MM.1S (cell line): ENCODE measurements at regions not wholly inside any gene's neighbourhood (a gene's known extent, or its start where the extent isn't known, plus 50 kb on each side); places are given as distances from the start of the nearest gene placed in this dataset.

Experiments used
- DNase-seq: peaks from one replicate; pipeline ENCODE4 v3.0.0-alpha.2; 2015
- H2AFZ ChIP-seq: fragments of 300-600 bp; sonication (generic); 2 replicates; pipeline ENCODE4 v1.6.0; 2016; ENCODE audit warnings: antibody characterized with exemption, low read length
- H3F3A ChIP-seq: fragments of 300-600 bp; sonication (generic); 2 replicates; pipeline ENCODE4 v1.6.1; 2016; ENCODE audit warnings: mild to moderate bottlenecking, antibody characterized with exemption, low read length, moderate library complexity, mixed read lengths; ENCODE audit not compliant: insufficient read depth
- H3K27ac ChIP-seq: fragments of 300-600 bp; sonication (generic); 2 replicates; pipeline ENCODE4 v1.5.1; 2016; ENCODE audit warnings: mild to moderate bottlenecking, low read length
- H3K27me3 ChIP-seq: fragments of 300-600 bp; sonication (generic); replicated peaks from 2 replicates; pipeline ENCODE4 v1.6.0; 2016; ENCODE audit warnings: low read length; ENCODE audit not compliant: insufficient read depth
- H3K36me3 ChIP-seq: fragments of 300-600 bp; sonication (generic); replicated peaks from 2 replicates; pipeline ENCODE4 v1.6.1; 2016; ENCODE audit warnings: mild to moderate bottlenecking, low read length, mixed read lengths; ENCODE audit not compliant: insufficient read depth
- H3K4me1 ChIP-seq: fragments of 300-600 bp; sonication (generic); 2 replicates; pipeline ENCODE4 v1.6.1; 2016; ENCODE audit warnings: low read length, mixed read lengths
- H3K4me2 ChIP-seq: fragments of 300-600 bp; sonication (generic); 2 replicates; pipeline ENCODE4 v1.6.0; 2016; ENCODE audit warnings: low read depth, low read length
- H3K4me3 ChIP-seq: fragments of 300-600 bp; sonication (generic); 2 replicates; pipeline ENCODE4 v1.5.1; 2016; ENCODE audit warnings: low read length, mixed read lengths
- H3K79me2 ChIP-seq: fragments of 300-600 bp; sonication (generic); 2 replicates; pipeline ENCODE4 v1.6.1; 2016; ENCODE audit warnings: mixed run types, low read length, mixed read lengths
- H3K9ac ChIP-seq: fragments of 300-600 bp; sonication (generic); 2 replicates; pipeline ENCODE4 v1.6.1; 2016; ENCODE audit warnings: low read length, mixed read lengths
- H3K9me2 ChIP-seq: fragments of 300-600 bp; sonication (generic); replicated peaks from 2 replicates; pipeline ENCODE4 v1.6.1; 2016; ENCODE audit warnings: mild to moderate bottlenecking, low read length, mixed read lengths; ENCODE audit not compliant: insufficient read depth
- H3K9me3 ChIP-seq: fragments of 300-600 bp; sonication (generic); replicated peaks from 2 replicates; pipeline ENCODE4 v1.6.1; 2016; ENCODE audit warnings: mild to moderate bottlenecking, low read length, mixed read lengths; ENCODE audit not compliant: insufficient read depth
- H4K20me1 ChIP-seq: fragments of 300-600 bp; sonication (generic); 2 replicates; pipeline ENCODE4 v1.6.1; 2016; ENCODE audit warnings: mild to moderate bottlenecking, low read length, moderate library complexity, mixed read lengths; ENCODE audit not compliant: insufficient read depth
- EZH2 ChIP-seq: fragments of 300-600 bp; sonication (generic); optimal IDR thresholded peaks from 2 replicates; pipeline ENCODE3; 2017; ENCODE audit warnings: low read depth, mild to moderate bottlenecking, antibody characterized with exemption, low read length, mixed read lengths
- EZH2phosphoT487 ChIP-seq: fragments of 300-600 bp; sonication (generic); IDR thresholded peaks from 2 replicates; pipeline ENCODE4 v1.6.1; 2018; ENCODE audit warnings: antibody characterized with exemption, low read length
- TF ChIP-seq, protein P1 (sequence below): fragments of 300-600 bp; sonication (generic); IDR thresholded peaks from 2 replicates; pipeline ENCODE4 v1.5.1; 2016; ENCODE audit warnings: antibody characterized with exemption, low read length, mixed read lengths

- Histone ChIP-seq H2AFZ (no peak overlapping the region), H3K4me1 (peaks cover 8% of the 10 kb centered on the region), H3F3A (no peaks in the 10 kb centered on the region), H4K20me1 (no peaks in the 10 kb centered on the region), H3K36me3 (no peaks in the 10 kb centered on the region), H3K9ac (no peak overlapping the region), H3K27me3 (no peaks in the 10 kb centered on the region), H3K9me2 (no peaks in the 10 kb centered on the region), H3K27ac (no peak overlapping the region), H3K4me2 (no peak overlapping the region), H3K9me3 (no peaks in the 10 kb centered on the region), H3K79me2 (no peaks in the 10 kb centered on the region), H3K4me3 (no peak overlapping the region)
- TF ChIP-seq EZH2 (no peak), EZH2phosphoT487 (no peak)
- TF ChIP-seq, protein P1, sequence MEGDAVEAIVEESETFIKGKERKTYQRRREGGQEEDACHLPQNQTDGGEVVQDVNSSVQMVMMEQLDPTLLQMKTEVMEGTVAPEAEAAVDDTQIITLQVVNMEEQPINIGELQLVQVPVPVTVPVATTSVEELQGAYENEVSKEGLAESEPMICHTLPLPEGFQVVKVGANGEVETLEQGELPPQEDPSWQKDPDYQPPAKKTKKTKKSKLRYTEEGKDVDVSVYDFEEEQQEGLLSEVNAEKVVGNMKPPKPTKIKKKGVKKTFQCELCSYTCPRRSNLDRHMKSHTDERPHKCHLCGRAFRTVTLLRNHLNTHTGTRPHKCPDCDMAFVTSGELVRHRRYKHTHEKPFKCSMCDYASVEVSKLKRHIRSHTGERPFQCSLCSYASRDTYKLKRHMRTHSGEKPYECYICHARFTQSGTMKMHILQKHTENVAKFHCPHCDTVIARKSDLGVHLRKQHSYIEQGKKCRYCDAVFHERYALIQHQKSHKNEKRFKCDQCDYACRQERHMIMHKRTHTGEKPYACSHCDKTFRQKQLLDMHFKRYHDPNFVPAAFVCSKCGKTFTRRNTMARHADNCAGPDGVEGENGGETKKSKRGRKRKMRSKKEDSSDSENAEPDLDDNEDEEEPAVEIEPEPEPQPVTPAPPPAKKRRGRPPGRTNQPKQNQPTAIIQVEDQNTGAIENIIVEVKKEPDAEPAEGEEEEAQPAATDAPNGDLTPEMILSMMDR: no peak
- DNase-seq: no peak
Measured at GRCh38 chr15:29452881-29453731, 183.5 kb upstream of the NSMCE3 start.

DNA sequence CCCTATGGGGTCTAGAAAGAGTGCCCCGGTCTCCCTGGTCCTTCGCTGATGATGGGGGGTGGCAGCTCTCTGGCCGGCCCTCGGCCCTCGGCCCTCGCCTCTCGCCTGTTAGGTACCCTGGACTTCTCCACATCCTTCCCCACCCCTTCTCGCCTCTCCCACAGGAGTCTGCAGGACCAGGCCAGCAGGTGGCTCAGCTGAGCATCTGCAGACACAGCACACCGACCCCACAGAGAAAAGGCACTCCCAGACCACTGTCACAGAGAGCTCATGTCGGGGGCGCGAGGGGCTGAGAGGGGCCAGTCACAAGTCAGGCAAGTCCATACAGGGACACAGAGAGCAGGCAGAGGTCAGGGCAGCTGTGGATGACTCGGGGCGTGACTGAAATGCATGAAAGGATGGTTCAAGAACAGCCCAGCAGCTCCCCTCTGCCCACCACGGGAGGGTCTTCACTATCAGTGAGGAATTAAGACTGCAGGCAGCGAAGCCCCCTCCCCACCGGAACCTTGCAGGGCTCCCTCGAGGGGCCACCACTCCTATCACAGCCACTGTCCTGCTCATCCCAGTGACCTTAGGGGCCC, 181.7 kb upstream of the NSMCE3 start:
- H3K27me3 ChIP-seq: no peaks in the 10 kb centered on the region
- H3K27ac ChIP-seq: no peak overlapping the region
- no peak overlapping the region for H2AFZ ChIP-seq
- H3K4me1 ChIP-seq: peaks cover 4% of the 10 kb centered on the region
- H3K9ac ChIP-seq: no peak overlapping the region
- H3K79me2 ChIP-seq: no peaks in the 10 kb centered on the region
- no peaks in the 10 kb centered on the region for H3F3A ChIP-seq
- TF ChIP-seq, protein P1: no peak
- TF ChIP-seq EZH2phosphoT487 (no peak), EZH2 (no peak)
- no peaks in the 10 kb centered on the region for H3K36me3 ChIP-seq
- no peak overlapping the region for H3K4me2 ChIP-seq
- no peak overlapping the region for H3K4me3 ChIP-seq
- H3K9me3 ChIP-seq: no peaks in the 10 kb centered on the region
- H4K20me1 ChIP-seq: no peaks in the 10 kb centered on the region
- no peaks in the 10 kb centered on the region for H3K9me2 ChIP-seq
- DNase-seq: no peak

DNA sequence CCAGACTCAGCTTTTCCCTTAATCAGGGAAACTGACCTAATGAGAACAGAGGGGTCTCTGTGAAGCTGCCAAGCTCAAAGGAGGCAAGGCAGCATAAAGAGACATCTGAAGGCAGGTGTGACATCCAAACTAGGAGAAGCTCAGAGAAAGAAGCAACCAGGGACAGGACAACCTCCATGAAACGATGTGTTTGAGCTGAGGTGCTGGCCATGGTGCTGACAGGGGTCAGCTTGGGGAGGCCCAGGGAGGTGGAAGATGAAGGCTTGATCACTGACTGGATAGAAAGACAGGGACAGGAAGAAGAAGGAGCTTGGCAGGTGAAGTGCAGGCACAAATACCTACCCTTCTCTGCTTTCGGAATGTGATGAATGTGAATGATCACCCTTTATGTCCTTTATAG, 179.5 kb upstream of the NSMCE3 start:
- Histone ChIP-seq H3K36me3 (no peaks in the 10 kb centered on the region), H3K9me3 (no peaks in the 10 kb centered on the region), H3K79me2 (no peaks in the 10 kb centered on the region), H3K27me3 (no peaks in the 10 kb centered on the region), H3K4me2 (no peak overlapping the region), H3K9me2 (no peaks in the 10 kb centered on the region), H3K4me1 (no peaks in the 10 kb centered on the region), H4K20me1 (no peaks in the 10 kb centered on the region), H2AFZ (no peak overlapping the region), H3K4me3 (no peak overlapping the region), H3F3A (no peaks in the 10 kb centered on the region), H3K27ac (no peak overlapping the region), H3K9ac (no peak overlapping the region)
- TF ChIP-seq EZH2 (no peak), EZH2phosphoT487 (no peak)
- TF ChIP-seq, protein P1: no peak
- DNase-seq: peak; percentile 16
